ENCODE measurements at regions not wholly inside any gene's neighbourhood (a gene's known extent, or its start where the extent isn't known, plus 50 kb on each side); places are given as distances from the start of the nearest gene placed in this dataset.
A peak's percentile ranks its signal among the peaks of the same experiment; 100 is the strongest.

GRCh38 chr15:35320158-35320780, 225.7 kb downstream of the DPH6 start:
- Histone ChIP-seq H3K9ac (ENCODE audit: low read length) (no peak overlapping the region), H3K4me1 (ENCODE audit: insufficient read depth, low read length) (no peaks in the 10 kb centered on the region), H3K27me3 (ENCODE audit: control insufficient read depth in 1 of 2, insufficient read depth in 2 of 2, low read length in 2 of 2) (no peaks in the 10 kb centered on the region), H3K4me3 (ENCODE audit: low read depth in 1 of 2, low read length in 2 of 2) (no peak overlapping the region), H3K36me3 (ENCODE audit: insufficient read depth, low read length) (no peaks in the 10 kb centered on the region), H3K27ac (ENCODE audit: low read depth, low read length) (no peak overlapping the region), H3K9me3 (ENCODE audit: low read length) (no peaks in the 10 kb centered on the region)

- H3K36me3 ChIP-seq (ENCODE audit: insufficient read depth, low read length), result no peaks in the 10 kb centered on the region
- H3K4me3 ChIP-seq (ENCODE audit: low read depth in 1 of 2, low read length in 2 of 2), result no peak overlapping the region
- no peak overlapping the region for H3K27ac ChIP-seq (ENCODE audit: low read depth, low read length)
- H3K9me3 ChIP-seq (ENCODE audit: low read length), result no peaks in the 10 kb centered on the region
- H3K4me1 ChIP-seq (ENCODE audit: insufficient read depth, low read length), result no peaks in the 10 kb centered on the region
- H3K9ac ChIP-seq (ENCODE audit: low read length), result no peak overlapping the region
- no peaks in the 10 kb centered on the region for H3K27me3 ChIP-seq (ENCODE audit: control insufficient read depth in 1 of 2, insufficient read depth in 2 of 2, low read length in 2 of 2)
Observed at GRCh38 chr15:35319354-35319753, 226.6 kb downstream of the DPH6 start.

- H3K4me1 ChIP-seq (ENCODE audit: insufficient read depth, low read length), result peaks cover 8% of the 10 kb centered on the region
- no peaks in the 10 kb centered on the region for H3K9me3 ChIP-seq (ENCODE audit: low read length)
- no peaks in the 10 kb centered on the region for H3K36me3 ChIP-seq (ENCODE audit: insufficient read depth, low read length)
Observed at GRCh38 chr15:35317217-35317616, 228.7 kb downstream of the DPH6 start.

GRCh38 chr15:35312344-35312743, 227.2 kb upstream of the NANOGP8 start:
- no peak overlapping the region for H3K27ac ChIP-seq (ENCODE audit: low read depth, low read length)
- no peak overlapping the region for H3K9ac ChIP-seq (ENCODE audit: low read length)
- no peaks in the 10 kb centered on the region for H3K27me3 ChIP-seq (ENCODE audit: control insufficient read depth in 1 of 2, insufficient read depth in 2 of 2, low read length in 2 of 2)
- peaks cover 39% of the 10 kb centered on the region for H3K4me1 ChIP-seq (ENCODE audit: insufficient read depth, low read length)
- H3K4me3 ChIP-seq (ENCODE audit: low read depth in 1 of 2, low read length in 2 of 2), result no peak overlapping the region
- no peaks in the 10 kb centered on the region for H3K9me3 ChIP-seq (ENCODE audit: low read length)
- H3K36me3 ChIP-seq (ENCODE audit: insufficient read depth, low read length), result no peaks in the 10 kb centered on the region

More at GRCh38 chr15:35317217-35317616, 228.7 kb downstream of the DPH6 start:
- no peak overlapping the region for H3K27ac ChIP-seq (ENCODE audit: low read depth, low read length)
- H3K27me3 ChIP-seq (ENCODE audit: control insufficient read depth in 1 of 2, insufficient read depth in 2 of 2, low read length in 2 of 2), result no peaks in the 10 kb centered on the region
- H3K4me3 ChIP-seq (ENCODE audit: low read depth in 1 of 2, low read length in 2 of 2), result no peak overlapping the region
- no peak overlapping the region for H3K9ac ChIP-seq (ENCODE audit: low read length)

- Histone ChIP-seq H3K27ac (ENCODE audit: low read depth, low read length) (no peak overlapping the region), H3K36me3 (ENCODE audit: insufficient read depth, low read length) (no peaks in the 10 kb centered on the region), H3K4me1 (ENCODE audit: insufficient read depth, low read length) (peaks cover 46% of the 10 kb centered on the region), H3K9me3 (ENCODE audit: low read length) (no peaks in the 10 kb centered on the region), H3K27me3 (ENCODE audit: control insufficient read depth in 1 of 2, insufficient read depth in 2 of 2, low read length in 2 of 2) (no peaks in the 10 kb centered on the region), H3K4me3 (ENCODE audit: low read depth in 1 of 2, low read length in 2 of 2) (no peak overlapping the region), H3K9ac (ENCODE audit: low read length) (no peak overlapping the region)
Observed at GRCh38 chr15:35311615-35312014, 226.5 kb upstream of the NANOGP8 start.

- H3K27ac ChIP-seq (ENCODE audit: low read depth, low read length), result no peak overlapping the region
- peaks cover 61% of the 10 kb centered on the region for H3K4me1 ChIP-seq (ENCODE audit: insufficient read depth, low read length)
- no peaks in the 10 kb centered on the region for H3K27me3 ChIP-seq (ENCODE audit: control insufficient read depth in 1 of 2, insufficient read depth in 2 of 2, low read length in 2 of 2)
- no peaks in the 10 kb centered on the region for H3K36me3 ChIP-seq (ENCODE audit: insufficient read depth, low read length)
- H3K9me3 ChIP-seq (ENCODE audit: low read length), result no peaks in the 10 kb centered on the region
- no peak overlapping the region for H3K9ac ChIP-seq (ENCODE audit: low read length)
- H3K4me3 ChIP-seq (ENCODE audit: low read depth in 1 of 2, low read length in 2 of 2), result no peak overlapping the region
Observed at GRCh38 chr15:35309886-35310285, 224.8 kb upstream of the NANOGP8 start.

GRCh38 chr15:35308802-35309201, 223.7 kb upstream of the NANOGP8 start:
- no peak overlapping the region for H3K4me3 ChIP-seq (ENCODE audit: low read depth in 1 of 2, low read length in 2 of 2)
- no peaks in the 10 kb centered on the region for H3K36me3 ChIP-seq (ENCODE audit: insufficient read depth, low read length)
- H3K27me3 ChIP-seq (ENCODE audit: control insufficient read depth in 1 of 2, insufficient read depth in 2 of 2, low read length in 2 of 2), result no peaks in the 10 kb centered on the region
- no peak overlapping the region for H3K9ac ChIP-seq (ENCODE audit: low read length)
- H3K4me1 ChIP-seq (ENCODE audit: insufficient read depth, low read length), result peaks cover 62% of the 10 kb centered on the region
- no peak overlapping the region for H3K27ac ChIP-seq (ENCODE audit: low read depth, low read length)
- H3K9me3 ChIP-seq (ENCODE audit: low read length), result no peaks in the 10 kb centered on the region

- Histone ChIP-seq H3K9me3 (ENCODE audit: low read length) (no peaks in the 10 kb centered on the region), H3K27me3 (ENCODE audit: control insufficient read depth in 1 of 2, insufficient read depth in 2 of 2, low read length in 2 of 2) (no peaks in the 10 kb centered on the region), H3K9ac (ENCODE audit: low read length) (no peak overlapping the region), H3K27ac (ENCODE audit: low read depth, low read length) (no peak overlapping the region), H3K4me3 (ENCODE audit: low read depth in 1 of 2, low read length in 2 of 2) (no peak overlapping the region), H3K36me3 (ENCODE audit: insufficient read depth, low read length) (no peaks in the 10 kb centered on the region), H3K4me1 (ENCODE audit: insufficient read depth, low read length) (peaks cover 58% of the 10 kb centered on the region)
Observed at GRCh38 chr15:35307676-35308075, 222.6 kb upstream of the NANOGP8 start.

GRCh38 chr15:35307026-35307425, 221.9 kb upstream of the NANOGP8 start:
- Histone ChIP-seq H3K9me3 (ENCODE audit: low read length) (no peaks in the 10 kb centered on the region), H3K4me3 (ENCODE audit: low read depth in 1 of 2, low read length in 2 of 2) (no peak overlapping the region), H3K27me3 (ENCODE audit: control insufficient read depth in 1 of 2, insufficient read depth in 2 of 2, low read length in 2 of 2) (no peaks in the 10 kb centered on the region), H3K4me1 (ENCODE audit: insufficient read depth, low read length) (peaks cover 52% of the 10 kb centered on the region), H3K9ac (ENCODE audit: low read length) (no peak overlapping the region), H3K36me3 (ENCODE audit: insufficient read depth, low read length) (no peaks in the 10 kb centered on the region), H3K27ac (ENCODE audit: low read depth, low read length) (peak overlapping the region; percentile 35)

GRCh38 chr15:35306361-35306981, 221.4 kb upstream of the NANOGP8 start:
- Histone ChIP-seq H3K9ac (ENCODE audit: low read length) (no peak overlapping the region), H3K9me3 (ENCODE audit: low read length) (no peaks in the 10 kb centered on the region), H3K27me3 (ENCODE audit: control insufficient read depth in 1 of 2, insufficient read depth in 2 of 2, low read length in 2 of 2) (no peaks in the 10 kb centered on the region), H3K4me3 (ENCODE audit: low read depth in 1 of 2, low read length in 2 of 2) (no peak overlapping the region), H3K36me3 (ENCODE audit: insufficient read depth, low read length) (no peaks in the 10 kb centered on the region), H3K27ac (ENCODE audit: low read depth, low read length) (peak overlapping the region; percentile 35), H3K4me1 (ENCODE audit: insufficient read depth, low read length) (peaks cover 46% of the 10 kb centered on the region)

GRCh38 chr15:35305946-35306345, 220.9 kb upstream of the NANOGP8 start:
- Histone ChIP-seq H3K9me3 (ENCODE audit: low read length) (no peaks in the 10 kb centered on the region), H3K27ac (ENCODE audit: low read depth, low read length) (no peak overlapping the region), H3K27me3 (ENCODE audit: control insufficient read depth in 1 of 2, insufficient read depth in 2 of 2, low read length in 2 of 2) (no peaks in the 10 kb centered on the region), H3K36me3 (ENCODE audit: insufficient read depth, low read length) (no peaks in the 10 kb centered on the region), H3K9ac (ENCODE audit: low read length) (no peak overlapping the region), H3K4me3 (ENCODE audit: low read depth in 1 of 2, low read length in 2 of 2) (no peak overlapping the region), H3K4me1 (ENCODE audit: insufficient read depth, low read length) (peaks cover 45% of the 10 kb centered on the region)

- H3K9me3 ChIP-seq (ENCODE audit: low read length), result no peaks in the 10 kb centered on the region
- H3K27me3 ChIP-seq (ENCODE audit: control insufficient read depth in 1 of 2, insufficient read depth in 2 of 2, low read length in 2 of 2), result no peaks in the 10 kb centered on the region
- no peak overlapping the region for H3K9ac ChIP-seq (ENCODE audit: low read length)
- H3K4me1 ChIP-seq (ENCODE audit: insufficient read depth, low read length), result peaks cover 41% of the 10 kb centered on the region
- H3K27ac ChIP-seq (ENCODE audit: low read depth, low read length), result no peak overlapping the region
- no peaks in the 10 kb centered on the region for H3K36me3 ChIP-seq (ENCODE audit: insufficient read depth, low read length)
- H3K4me3 ChIP-seq (ENCODE audit: low read depth in 1 of 2, low read length in 2 of 2), result no peak overlapping the region
Observed at GRCh38 chr15:35305031-35305550, 220.0 kb upstream of the NANOGP8 start.
